Gastrocnemius medialis (tissue), 4 donors: ENCODE measurements at regions not wholly inside any gene's neighbourhood (a gene's known extent, or its start where the extent isn't known, plus 50 kb on each side); places are given as distances from the start of the nearest gene placed in this dataset.

Experiments
- POLR2A ChIP-seq, 2 donors: fragments of 450-650 bp; IDR thresholded peaks; one replicate each; pipeline ENCODE4 v1.6.1; 2017; ENCODE audit warnings: antibody characterized with exemption in 2 of 2, mild to moderate bottlenecking in 2 of 2, moderate library complexity in 2 of 2
- TF ChIP-seq, protein P1 (sequence below), 5 experiments: fragments of 450-650 bp in 3 of 5; fragments of 200-600 bp in 2 of 5; sonication (generic) in 2 of 5; IDR thresholded peaks in 4 of 5; conservative IDR thresholded peaks in 1 of 5; 1 replicate in 4 of 5; 2 replicates in 1 of 5; pipeline ENCODE4 v1.5.1; 2016 to 2019; ENCODE audit warnings: antibody characterized with exemption in 5 of 5, mild to moderate bottlenecking in 3 of 5, moderate library complexity in 3 of 5

DNA sequence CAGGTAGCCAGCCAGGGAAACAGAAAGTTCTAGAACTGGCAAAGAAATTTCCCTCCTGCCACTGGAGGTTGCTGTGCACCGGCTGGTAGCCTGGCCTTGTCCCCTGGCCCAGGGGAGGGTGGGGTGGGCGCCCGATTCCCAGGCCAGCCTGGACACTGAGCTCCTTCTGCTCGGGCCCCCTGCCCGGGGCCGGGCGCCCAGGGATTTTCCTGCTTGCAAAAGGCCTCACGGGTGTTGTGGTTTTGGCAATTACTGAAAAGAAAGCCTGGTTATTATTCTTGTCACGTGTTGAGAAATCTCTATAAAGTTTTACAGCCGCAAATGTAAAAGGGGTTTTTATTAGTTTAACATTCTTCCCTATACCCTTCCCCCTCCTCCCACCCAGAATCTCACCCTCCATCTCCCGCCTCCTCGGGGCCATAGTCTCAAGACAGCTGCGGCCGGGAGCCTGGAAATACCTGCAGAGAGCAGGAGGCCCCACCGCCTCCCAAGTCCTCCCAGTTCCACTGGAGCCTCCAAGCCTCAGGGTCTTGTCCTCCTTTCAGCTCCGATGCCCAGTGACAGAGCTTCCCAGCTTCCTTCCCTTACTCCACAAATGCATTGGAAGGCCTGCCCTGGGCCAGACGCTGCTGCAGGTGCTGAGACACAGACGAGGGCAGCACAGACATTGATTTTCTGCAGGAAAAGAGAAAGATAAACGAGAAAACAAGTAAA lies 1515.6 kb downstream of the TBC1D22A start:
- TF ChIP-seq, protein P1, sequence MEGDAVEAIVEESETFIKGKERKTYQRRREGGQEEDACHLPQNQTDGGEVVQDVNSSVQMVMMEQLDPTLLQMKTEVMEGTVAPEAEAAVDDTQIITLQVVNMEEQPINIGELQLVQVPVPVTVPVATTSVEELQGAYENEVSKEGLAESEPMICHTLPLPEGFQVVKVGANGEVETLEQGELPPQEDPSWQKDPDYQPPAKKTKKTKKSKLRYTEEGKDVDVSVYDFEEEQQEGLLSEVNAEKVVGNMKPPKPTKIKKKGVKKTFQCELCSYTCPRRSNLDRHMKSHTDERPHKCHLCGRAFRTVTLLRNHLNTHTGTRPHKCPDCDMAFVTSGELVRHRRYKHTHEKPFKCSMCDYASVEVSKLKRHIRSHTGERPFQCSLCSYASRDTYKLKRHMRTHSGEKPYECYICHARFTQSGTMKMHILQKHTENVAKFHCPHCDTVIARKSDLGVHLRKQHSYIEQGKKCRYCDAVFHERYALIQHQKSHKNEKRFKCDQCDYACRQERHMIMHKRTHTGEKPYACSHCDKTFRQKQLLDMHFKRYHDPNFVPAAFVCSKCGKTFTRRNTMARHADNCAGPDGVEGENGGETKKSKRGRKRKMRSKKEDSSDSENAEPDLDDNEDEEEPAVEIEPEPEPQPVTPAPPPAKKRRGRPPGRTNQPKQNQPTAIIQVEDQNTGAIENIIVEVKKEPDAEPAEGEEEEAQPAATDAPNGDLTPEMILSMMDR (IDR thresholded peaks at IDR 0.05 in 4 of 5, conservative IDR thresholded peaks at IDR 0.05 in 1 of 5): no peak
- TF ChIP-seq POLR2A (IDR thresholded peaks at IDR 0.05): no peak
